NB4 (cell line): ENCODE measurements at regions not wholly inside any gene's neighbourhood (a gene's known extent, or its start where the extent isn't known, plus 50 kb on each side); places are given as distances from the start of the nearest gene placed in this dataset.
A peak's percentile ranks its signal among the peaks of the same experiment; 100 is the strongest.

ENCODE experiments used
- DNase-seq: peaks from one replicate; pipeline ENCODE4 v3.0.0; 2010; ENCODE audit warnings: low read depth
- H3K4me3 ChIP-seq: one replicate; pipeline ENCODE4 v1.5.1; 2011; ENCODE audit warnings: mild to moderate bottlenecking, low read depth, low read length, moderate library complexity
- MYC ChIP-seq: IDR thresholded peaks from 2 replicates; pipeline ENCODE4 v1.6.1; 2011; ENCODE audit warnings: low read depth, low read length
- POLR2A ChIP-seq: IDR thresholded peaks from 2 replicates; pipeline ENCODE4 v1.6.1; 2011; ENCODE audit warnings: mild to moderate bottlenecking; ENCODE audit not compliant: insufficient read length; ENCODE audit errors: extremely low read depth
- TF ChIP-seq, protein P1 (sequence below): IDR thresholded peaks from 2 replicates; pipeline ENCODE4 v1.6.1; 2011; ENCODE audit warnings: low read depth, low read length
- TF ChIP-seq, protein P2 (sequence below): IDR thresholded peaks from one replicate; pipeline ENCODE4 v1.5.1; 2012; ENCODE audit warnings: low read depth, low read length

DNA sequence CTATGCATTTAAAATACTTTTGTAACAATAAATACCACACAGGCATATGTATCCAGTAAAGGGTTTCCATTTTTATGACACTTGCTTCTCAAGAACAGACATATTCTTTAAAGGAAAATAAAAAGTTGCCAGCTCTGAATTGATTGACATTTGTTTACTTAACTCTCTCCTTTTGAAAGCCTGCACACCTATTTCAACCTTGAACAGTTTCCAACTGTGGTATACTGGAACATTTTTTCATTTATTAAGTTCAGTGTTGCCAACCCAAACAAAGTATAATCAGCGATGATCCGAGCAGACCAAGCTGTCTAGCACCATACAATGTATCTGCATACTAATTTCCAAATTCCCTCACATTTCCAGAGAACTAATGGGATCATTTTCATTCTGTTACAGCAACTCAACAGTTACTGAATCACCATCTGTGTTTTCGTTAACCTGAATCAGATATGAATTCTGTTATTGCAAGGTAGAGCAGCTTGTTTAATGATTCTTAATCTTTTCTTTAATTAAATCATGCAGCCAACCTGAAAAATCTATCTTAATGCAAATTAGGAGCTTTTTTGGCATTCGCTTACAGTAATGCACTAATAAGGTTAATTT is 725.5 kb upstream of the ZEB2 start:
- no peak overlapping the region for H3K4me3 ChIP-seq
- TF ChIP-seq MYC (no peak), POLR2A (no peak)
- TF ChIP-seq, protein P1, sequence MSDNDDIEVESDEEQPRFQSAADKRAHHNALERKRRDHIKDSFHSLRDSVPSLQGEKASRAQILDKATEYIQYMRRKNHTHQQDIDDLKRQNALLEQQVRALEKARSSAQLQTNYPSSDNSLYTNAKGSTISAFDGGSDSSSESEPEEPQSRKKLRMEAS, result no peak
- TF ChIP-seq, protein P2, sequence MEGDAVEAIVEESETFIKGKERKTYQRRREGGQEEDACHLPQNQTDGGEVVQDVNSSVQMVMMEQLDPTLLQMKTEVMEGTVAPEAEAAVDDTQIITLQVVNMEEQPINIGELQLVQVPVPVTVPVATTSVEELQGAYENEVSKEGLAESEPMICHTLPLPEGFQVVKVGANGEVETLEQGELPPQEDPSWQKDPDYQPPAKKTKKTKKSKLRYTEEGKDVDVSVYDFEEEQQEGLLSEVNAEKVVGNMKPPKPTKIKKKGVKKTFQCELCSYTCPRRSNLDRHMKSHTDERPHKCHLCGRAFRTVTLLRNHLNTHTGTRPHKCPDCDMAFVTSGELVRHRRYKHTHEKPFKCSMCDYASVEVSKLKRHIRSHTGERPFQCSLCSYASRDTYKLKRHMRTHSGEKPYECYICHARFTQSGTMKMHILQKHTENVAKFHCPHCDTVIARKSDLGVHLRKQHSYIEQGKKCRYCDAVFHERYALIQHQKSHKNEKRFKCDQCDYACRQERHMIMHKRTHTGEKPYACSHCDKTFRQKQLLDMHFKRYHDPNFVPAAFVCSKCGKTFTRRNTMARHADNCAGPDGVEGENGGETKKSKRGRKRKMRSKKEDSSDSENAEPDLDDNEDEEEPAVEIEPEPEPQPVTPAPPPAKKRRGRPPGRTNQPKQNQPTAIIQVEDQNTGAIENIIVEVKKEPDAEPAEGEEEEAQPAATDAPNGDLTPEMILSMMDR, result no peak
- no peak for DNase-seq

DNA sequence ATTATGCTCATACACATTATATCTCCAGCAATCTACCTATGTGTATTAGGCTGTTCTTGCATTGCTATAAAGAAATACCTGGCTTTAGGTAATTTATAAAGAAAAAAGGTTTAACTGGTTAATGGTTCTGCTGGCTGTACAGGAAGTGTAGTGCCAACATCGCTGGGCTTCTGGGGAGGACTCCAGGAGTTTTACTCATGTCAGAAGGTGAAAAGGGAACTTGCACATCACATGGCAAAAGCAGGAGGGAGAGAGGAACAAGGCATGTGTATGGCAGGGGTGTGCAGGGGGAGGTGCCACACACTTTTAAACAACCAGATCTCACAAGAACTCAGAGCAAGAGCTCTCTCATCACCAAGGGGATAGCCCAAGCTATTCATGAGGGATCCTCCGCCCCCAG is 715.4 kb upstream of the ZEB2 start:
- peak; percentile 9 for DNase-seq
- TF ChIP-seq MYC, result no peak
- TF ChIP-seq, protein P1, result no peak
- TF ChIP-seq, protein P2, result no peak
- TF ChIP-seq POLR2A, result no peak
- H3K4me3 ChIP-seq, result no peak overlapping the region

DNA sequence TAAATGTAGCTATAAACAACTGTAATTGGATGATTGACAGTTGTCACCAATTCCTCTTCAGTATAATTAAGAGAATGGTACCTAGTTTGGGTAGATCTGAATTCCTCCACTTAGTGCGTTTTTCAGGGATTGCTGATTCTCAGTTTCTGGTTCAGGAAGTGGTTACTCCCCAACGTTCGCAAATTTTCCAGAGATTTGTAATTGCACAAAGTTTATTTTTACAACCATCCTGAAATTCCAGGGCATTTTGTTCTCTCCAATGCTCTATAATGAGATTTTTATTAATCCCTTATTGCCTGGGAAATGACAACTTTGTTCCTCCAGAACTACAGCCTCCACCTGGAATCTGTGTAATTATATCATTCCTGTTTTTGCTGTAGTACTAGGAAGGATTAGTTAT is 710.6 kb upstream of the ZEB2 start:
- H3K4me3 ChIP-seq, result no peak overlapping the region
- TF ChIP-seq, protein P2, result no peak
- TF ChIP-seq POLR2A, result no peak
- no peak for DNase-seq

DNA sequence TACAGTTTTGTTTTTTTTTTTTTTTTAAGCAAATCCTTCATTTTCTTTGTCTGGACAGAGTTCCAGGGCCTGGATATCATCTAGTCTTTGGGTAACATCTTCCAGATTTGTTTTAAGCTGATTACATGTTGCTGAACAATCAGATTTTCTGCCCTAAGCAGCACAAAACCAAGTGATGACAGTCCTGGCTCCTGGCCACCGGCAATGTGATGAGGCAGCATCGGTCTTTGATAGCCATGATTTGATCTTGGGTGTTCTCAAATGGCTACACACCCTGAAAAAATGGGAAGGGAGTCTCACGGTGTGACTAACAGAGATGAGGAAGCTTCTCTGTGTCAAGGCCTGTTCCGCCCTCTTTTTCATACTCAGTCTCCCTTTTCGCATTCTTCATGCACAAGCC is 708.6 kb upstream of the ZEB2 start:
- no peak for TF ChIP-seq POLR2A
- TF ChIP-seq, protein P2, result no peak
- TF ChIP-seq MYC, result no peak
- TF ChIP-seq, protein P1, result no peak
- H3K4me3 ChIP-seq, result no peak overlapping the region
- DNase-seq, result no peak

DNA sequence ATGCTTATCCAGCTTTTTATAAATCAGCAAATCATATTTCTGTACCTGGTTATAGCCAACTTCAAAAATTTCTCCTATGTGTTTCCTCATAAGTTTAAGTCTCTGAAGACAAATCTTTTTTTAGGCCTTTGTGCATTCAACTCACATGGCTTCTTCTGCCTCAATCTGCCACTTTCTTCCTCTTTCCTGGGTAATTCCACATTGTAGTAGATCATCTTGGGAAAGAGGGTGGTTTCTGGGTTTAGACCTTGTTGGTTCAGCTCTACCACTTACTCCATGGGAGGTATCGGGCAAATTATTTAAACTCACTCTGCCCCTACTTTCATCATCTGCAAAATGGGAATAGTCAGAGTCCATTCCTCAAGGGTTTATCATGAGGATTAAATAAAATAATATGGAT is 707.0 kb upstream of the ZEB2 start:
- H3K4me3 ChIP-seq, result no peak overlapping the region
- TF ChIP-seq, protein P2, result no peak
- no peak for TF ChIP-seq MYC
- TF ChIP-seq, protein P1, result no peak
- no peak for TF ChIP-seq POLR2A
- DNase-seq, result no peak

DNA sequence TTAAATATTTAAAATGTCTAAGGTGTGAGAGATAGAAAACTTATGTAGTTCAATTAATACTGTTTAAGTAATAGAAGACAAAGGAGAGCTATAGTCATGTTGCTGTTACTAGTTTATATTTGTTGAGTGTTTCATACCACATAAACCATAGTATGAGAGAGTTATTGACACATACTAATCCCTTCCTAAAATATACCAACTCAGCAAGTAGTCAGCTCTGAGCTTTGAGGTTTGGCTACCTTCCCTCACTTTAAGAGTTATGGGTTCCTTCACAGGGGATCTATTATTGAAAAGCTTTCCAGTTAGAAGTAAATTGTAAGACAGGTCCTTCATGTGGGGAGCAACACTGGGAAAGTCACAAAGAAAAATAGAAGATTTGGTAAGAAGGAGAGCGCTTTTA is 701.6 kb upstream of the ZEB2 start:
- no peak for DNase-seq
- TF ChIP-seq, protein P2, result no peak
- TF ChIP-seq POLR2A (no peak), MYC (no peak)
- TF ChIP-seq, protein P1, result no peak
- no peak overlapping the region for H3K4me3 ChIP-seq
